Right renal cortex interstitium (tissue), 3 donors: ENCODE measurements at regions not wholly inside any gene's neighbourhood (a gene's known extent, or its start where the extent isn't known, plus 50 kb on each side); places are given as distances from the start of the nearest gene placed in this dataset.

Experiments
- DNase-seq, 3 donors: peaks; one replicate each; pipeline ENCODE4 v3.0.0-alpha.2; 2013; ENCODE audit warnings: low read depth in 3 of 3, low spot score in 2 of 3

DNA sequence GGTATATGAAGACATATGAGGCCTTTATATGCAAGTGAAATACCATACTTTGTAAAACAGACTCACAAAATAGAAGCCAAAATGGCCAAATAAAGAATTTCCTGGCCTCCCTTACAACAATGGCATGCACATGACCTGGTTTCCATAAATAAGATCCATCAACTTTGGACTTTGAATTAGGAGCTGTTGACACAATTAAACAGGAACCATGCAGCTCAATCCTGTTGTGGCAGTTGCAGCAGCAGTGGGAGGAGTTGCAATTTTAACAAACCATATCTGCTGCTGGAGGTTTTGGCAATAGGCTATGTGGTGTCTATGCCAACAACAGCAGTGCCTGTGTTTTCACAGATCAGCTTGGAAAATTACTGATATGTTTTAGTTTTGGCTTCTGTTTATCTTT, 818.6 kb downstream of the FAM181B start:
- no peak for DNase-seq

DNA sequence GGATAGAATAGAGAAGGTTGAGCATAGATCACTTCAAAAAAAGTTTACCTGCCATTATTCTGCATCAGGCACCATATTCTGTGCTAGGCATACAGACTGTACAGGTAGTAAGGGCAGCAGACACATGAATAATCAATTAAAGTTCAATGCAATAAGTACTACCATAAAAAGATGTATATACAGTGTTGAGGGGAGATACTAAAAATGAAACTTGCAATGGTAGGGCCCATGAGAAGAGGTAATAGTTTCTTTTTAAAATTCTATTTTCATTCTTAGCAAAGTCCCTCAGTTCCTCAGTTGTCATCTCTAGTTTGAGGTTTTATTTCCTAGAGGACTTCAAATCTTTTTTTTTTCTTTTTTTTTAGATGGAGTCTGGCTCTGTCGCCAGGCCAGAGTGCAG, 819.9 kb downstream of the FAM181B start:
- DNase-seq = no peak

DNA sequence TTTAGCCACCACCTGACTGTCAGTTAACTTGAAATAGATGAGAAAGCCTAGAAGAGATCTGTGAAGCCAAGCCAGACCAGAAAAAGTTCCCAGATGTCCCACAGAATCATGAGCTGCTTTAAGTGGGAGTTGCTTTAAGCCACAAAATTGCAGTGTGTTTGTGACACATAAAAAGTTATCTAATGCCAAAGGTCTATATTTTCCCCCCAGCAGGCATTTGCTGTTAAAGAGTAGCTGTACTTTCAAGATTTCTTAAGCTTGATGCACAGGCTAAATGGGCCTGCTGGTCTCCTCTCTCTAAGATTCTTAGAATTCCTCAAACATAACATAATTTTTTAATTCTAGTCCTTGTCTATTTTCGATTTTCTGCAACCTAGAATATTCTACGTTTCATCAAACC, 825.7 kb downstream of the FAM181B start:
- DNase-seq = no peak

DNA sequence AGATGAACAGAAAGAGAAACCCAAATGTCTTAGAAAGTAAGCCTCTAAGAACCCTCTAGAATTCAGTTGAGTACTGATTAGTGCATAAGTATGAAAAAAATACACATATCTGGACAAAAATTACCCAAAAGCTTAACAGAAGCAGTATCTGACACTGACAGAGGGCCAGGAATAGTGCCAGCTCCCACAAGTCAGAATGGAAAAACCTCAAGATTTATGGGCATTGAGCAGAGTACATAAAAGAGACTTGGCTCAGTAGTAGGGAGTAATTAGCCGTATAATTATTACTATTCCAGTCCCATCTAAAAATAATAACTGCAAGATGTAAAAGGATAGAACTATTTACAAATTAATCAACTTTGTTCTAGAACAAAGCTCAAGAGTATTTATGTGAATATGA, 834.5 kb downstream of the FAM181B start:
- no peak for DNase-seq

DNA sequence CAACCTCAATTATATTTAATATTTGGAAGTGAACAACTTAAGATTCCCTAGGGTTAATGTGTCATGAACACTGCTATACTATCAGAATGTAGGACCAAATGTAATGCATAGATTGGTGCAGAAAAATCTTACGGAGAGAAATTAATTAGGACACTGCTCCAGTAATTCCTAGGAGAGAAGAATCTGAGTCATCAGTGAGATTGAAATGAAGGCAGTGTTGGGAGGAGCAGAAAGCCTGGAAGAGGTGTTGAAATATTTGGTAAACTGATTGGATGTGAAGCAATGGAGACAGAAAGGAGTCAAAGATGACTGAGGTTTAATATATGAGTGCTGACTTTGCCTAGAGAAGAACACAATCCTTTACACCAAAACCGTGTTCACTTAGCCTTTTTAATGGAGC, 836.0 kb downstream of the FAM181B start:
- no peak for DNase-seq

DNA sequence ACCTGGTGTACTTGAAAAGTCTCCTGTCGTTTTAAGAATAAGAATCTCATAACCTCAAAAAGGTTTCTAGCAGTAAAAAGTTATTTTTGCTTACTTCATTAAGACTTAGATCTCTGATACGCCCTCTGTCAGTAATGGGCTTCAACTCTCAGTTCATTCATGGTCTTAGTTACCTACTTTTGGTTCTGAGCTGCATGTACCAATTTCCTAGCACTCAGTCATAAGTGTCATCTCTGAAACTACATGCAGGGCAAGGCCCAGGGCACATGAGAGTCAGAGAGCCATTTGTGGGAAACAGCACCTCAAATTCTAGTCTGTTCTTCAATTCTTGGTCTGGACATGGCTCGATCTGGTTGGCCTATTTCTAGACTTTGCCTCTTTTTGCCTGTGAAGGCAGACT, 838.4 kb downstream of the FAM181B start:
- no peak for DNase-seq

DNA sequence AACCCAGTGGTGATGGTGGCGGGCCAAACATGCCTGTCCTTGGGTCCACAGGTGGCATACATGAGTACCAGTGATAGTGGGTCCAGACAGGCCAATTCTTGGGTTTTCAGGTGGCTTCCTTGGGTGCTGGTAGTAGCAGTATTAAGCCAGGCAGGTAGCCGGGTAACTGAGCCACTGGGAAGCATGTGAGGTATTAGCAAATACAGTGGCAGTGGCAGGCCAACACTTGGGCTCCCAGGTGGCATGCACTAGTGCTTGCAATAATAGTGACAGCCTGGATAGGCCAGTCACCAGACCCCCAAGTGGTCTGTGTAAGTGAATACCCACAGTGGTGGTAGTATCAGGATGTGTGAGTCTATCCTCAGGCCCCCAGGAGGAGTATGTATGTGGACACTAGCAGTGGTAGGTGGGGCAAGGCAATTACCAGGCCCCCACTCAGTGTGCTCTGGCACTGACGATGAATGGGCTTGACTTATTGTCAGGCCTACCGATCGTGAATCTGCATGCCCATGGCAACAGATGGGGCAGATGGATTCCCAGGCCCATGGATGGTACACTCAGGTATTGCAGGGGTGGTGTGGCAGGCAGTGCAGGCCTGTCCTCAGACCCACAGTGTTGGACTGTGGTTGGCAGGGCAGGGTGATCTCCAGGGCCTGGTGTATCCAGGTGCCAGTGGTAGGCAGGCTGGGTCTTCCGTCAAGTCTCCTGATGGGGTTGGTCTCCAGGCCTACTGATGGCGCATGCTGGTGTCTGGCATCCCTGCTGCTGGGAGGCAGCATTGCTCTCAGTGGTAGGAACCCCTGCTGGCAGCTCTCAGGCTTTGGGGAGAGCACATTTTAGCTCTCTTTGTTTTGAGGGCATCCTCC, 840.7 kb downstream of the FAM181B start:
- no peak for DNase-seq

DNA sequence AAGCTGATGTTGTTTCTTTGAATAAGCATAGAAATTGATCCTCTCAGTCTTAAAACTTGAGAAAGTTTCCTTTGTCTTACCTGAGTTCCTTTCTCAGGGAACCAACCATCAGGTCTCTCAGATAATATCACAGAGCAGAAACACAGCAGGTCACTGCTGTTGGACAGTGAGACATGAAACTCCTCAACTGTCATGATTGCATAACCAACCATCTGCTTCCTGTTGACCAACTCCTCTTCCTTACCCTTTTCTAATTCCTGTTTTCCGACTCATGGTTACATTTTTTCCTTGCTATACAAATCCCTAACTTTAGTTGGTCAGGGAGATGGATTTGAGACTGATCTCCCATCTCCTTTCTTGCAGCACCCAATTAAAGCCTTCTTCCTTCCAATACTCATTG, 845.3 kb downstream of the FAM181B start:
- DNase-seq = no peak

DNA sequence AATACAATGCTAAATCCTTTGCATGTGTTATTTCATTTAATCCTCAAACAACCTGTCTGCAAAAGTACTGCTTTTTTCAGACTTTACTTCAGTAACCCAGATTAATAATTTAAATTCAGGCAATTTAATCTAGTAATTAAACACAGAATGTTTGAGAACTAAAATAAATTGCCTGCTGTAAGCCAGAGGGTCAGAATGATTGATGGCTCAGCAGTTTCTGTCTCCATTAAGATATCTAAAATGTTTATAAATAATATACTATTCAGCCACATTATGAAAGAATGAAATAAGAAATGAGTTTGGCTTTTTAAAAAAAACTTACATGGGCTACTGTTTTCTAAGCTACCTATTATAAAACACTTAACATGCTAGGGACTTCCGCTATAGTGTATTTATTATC, 846.0 kb downstream of the FAM181B start:
- no peak for DNase-seq

DNA sequence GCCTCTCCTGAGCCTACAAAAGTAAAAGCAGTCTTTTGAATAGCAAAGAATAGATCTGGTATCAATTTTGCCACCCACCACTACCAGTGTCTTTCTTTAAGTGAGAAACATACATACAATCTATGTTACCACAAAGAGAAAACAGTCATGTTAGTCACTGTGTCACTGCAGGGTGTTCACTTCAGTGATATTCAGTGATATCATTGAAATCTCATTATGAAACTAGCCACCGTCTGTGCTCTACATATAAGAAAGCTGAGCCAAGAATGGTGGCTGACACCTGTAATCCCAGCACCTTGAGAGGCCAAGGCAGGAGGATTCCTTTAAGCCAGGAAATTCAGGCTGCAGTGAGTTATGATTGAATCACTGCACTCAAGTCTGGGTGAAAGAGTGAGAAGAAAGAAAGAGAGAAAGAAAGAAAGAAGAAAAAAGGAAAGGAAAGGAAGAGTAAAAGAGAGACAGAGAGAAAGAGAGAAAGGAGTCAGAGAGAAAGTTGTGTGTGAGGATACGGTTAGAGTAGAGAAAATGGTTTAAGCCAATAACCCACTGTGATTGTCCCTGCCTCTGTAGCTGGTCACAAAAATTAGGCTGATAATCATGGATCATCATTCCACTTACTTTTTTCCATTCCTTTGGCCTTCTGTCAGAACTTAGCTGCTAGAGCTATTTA, 847.1 kb downstream of the FAM181B start:
- DNase-seq = no peak

DNA sequence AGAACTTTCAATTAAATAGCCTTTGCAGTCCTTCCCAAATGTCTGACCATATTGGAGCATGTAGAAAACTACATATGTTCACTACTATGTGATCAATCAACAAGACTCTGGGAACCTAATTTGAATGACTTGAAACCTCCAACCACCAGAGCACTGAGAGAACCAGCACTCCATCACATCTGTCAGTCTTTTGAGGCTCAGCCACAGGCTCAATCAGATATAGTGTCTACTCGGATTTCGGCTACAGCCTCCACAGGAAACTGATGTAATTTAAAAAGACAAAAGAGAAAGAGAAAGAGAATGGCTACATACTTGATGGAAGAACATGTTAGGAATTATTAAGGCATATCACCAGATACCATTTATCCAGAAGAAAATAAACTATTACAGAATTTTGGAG, 859.0 kb downstream of the FAM181B start:
- DNase-seq = no peak

DNA sequence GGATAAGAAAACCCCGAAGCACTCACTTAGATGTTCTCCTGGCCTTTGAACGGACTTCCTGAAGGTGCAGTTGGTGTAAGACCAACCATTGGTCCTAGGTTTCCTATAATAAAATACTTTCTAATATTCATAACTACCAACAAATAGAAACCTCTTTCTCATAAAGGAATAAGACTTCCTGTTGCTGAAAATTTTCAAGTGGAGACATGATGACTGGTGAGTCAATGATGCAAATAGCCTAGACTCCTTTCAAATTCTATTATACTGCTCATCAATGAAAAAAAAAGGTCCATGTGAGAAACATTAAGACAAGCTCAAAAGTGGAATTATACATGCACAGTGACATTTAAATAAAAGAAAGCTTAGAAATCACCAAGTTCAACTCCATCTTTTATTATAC, 862.8 kb downstream of the FAM181B start:
- DNase-seq = no peak

DNA sequence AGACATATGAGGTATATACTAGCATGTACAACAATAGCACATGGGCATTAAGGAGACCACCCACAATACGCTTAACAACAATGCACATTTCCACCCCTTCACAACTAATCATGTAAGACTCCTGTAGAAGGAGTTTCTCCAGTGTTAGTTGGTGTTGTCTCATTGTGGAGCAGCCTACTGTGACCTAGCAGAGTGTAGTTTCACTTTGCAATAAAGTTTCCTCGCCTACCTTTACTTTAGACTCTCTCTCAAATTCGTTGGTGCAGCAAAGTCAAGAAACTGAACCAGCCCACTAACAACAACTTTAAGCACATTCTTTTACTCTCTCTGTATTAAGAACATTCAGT, 863.6 kb downstream of the FAM181B start:
- no peak for DNase-seq

DNA sequence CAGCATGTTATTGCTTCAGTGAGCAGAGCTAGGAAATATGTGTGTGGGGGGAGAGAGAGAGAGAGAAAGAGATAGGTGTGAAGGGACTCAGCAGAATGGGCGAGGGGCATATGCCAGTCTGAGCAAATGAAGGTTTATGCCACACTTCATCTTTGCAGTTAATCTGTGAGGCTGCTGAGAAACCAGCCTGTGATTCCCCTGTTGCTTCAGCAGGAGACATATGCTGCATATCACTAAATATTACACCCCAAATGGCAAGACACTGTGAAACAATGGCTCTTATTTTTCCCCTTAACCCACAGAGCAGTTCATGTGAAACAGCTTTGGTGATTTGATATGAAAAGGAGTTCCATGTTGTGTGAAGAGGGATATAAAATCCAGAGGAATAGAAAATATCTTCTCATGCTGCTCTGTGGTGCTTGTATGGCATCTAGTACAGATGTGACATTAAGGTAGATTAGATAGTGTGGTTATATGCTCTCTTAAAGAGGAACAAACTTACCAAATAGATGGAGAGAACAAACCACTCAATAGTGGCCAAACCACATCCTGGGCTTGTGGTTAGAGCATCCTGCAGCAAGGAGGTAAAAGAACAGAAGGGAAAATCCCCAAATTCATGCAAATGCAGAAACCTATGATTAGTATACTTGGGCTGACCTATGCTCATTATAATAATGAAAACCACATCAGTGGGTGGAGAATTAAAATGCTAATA, 864.2 kb downstream of the FAM181B start:
- no peak for DNase-seq

DNA sequence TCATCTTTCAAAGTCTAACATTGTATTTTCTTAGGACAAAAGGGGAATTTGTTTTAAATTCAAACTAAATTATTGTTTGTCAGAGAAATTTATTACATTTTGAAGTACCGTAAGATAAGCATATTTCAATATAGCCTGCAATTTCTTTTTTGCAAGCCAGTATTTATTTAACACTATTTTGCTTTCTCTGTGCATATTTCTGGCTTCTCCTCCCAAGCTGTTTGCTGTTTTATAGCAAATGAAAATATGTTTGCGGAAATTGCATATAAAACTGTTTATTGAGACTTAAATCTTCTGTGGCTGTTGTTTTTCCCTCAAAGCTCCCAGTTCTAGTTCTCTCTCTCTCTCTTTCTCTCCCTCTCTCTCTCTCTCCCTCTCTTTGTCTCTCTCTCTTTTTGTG, 866.8 kb downstream of the FAM181B start:
- peak in 1 of 3 donors; percentile 31 for DNase-seq

DNA sequence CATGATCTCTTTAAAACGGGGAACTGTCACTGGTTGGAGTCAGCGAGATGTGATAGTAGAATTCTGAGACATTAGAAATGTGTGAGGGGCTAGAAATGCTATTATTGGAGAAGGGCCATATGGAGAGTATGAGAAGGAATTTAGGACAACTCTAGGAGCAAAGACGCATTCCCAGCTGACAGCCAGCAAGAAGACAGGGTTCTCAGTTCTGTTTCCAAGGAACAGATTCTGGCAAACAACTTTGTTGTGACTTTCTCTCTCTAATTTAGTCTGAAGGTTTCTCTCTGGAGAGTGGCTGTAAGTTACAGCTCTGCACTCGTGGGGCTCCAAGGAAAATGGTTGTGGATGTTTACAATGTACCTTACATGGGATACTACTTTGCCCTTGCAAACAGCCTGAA, 876.3 kb downstream of the FAM181B start:
- DNase-seq = peak in 2 of 3 donors; percentile 35 to 52

DNA sequence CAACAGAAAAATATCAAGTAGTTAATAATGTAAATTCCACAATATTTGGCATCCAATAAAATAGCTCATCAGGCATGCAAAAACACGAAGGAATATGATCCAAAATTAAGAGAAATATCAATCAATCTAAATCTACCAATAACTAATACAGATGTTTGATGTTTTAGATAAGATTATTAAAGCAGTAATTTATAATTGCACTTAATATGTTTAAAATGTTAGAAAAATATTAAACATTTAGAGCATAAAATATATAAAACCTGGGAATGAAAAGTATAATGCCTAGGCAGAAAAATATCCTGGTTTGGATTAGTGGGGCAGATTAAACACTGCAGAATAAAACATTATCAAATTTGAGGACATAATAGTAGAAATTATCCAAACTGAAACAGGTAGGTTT, 879.9 kb downstream of the FAM181B start:
- DNase-seq = no peak

DNA sequence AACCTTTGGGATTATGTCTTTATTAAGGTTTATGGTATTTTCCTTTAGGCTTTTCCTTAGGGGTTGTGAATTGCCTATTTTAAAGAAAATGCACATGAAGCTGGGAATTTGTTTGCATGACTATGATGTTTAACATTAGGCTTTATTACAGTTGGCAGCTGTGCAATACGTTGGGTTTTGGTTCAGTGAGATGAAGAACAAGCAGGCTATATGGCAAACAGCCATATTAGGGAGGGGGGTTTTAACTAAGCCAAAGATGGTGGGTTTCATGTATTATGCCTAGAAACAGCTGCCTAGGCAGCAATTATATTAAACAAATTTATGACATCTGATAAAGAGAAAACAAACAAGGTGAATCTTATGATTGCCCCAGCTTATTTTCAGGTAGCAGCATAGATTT, 880.8 kb downstream of the FAM181B start:
- DNase-seq = no peak

DNA sequence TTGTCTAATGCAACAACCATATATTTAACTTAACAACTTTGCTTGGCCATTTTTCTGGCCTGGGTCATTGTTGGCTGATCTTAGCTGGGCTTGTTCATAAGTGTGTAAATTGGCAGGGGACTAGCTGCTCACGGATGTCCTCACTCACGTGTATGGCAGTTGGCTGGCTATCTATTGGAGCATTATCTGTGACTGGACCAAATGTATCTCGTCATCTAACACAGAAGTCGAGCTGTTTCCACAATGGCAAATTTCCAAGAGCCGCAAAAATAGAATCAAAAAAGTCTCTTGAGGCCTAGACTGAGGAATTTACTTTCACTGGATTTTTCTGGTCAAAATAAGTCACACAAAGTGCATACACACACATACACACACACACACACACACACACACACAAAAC, 893.3 kb downstream of the FAM181B start:
- DNase-seq = peak in 1 of 3 donors; percentile 49

DNA sequence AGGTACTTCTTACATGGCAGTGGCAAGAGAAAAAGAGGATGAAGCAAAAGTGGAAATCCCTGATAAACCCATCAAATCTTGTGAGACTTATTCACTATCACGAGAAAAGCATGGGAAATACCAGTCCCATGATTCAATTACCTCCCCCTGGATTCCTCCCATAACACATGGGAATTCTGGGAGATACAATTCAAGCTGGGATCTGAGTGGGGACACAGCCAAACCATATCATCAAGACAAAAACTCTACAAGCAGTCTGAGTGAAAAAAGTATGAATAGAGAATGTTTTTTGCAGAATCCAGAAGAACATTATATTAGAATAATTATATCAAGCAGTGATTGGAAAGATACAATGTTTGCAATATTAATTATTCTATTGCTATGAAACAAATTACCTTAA, 893.7 kb downstream of the FAM181B start:
- no peak for DNase-seq

DNA sequence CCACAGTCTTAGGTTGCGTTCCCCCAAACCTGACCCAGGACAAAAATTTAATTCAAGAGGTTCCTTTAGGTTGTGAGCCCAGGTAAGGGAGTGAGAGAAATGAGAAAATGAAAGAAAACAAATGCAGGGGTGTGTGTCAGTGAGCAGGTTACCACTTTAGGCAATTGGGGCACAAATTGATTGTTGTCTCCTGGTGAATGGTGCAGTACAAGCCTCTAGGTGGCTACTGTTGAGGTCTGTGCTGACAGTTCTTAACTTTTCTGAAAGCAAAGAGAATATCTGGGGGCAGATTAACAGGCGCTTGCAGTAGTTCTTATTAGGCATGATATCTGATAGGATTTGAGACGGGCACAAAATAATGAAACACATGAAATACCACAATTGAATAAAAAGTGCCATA, 894.6 kb downstream of the FAM181B start:
- DNase-seq = no peak

DNA sequence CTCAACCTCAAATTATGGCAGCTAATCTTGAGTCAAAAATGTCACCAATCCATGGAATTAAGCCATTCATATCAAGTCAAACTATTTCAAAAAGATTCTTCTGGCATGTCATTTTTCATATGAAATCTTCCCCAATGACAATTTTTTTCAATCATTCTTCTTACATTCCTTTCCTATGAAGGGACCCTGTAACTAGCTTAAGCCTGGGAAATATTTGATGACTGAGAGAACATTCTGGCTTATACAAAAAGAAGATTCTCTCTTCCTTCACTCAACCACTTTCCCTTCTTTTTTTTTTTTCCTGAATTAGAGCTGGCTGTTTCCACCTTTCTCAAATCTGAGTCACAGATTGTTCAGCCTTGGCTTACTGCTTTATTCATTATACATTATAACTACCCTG, 903.7 kb downstream of the FAM181B start:
- no peak for DNase-seq
